ENCODE measurements at regions not wholly inside any gene's neighbourhood (a gene's known extent, or its start where the extent isn't known, plus 50 kb on each side); places are given as distances from the start of the nearest gene placed in this dataset.

GRCh38 chr2:20561637-20562454 is 89.1 kb downstream of the HS1BP3 start:
- TF ChIP-seq CTCF (IDR thresholded peaks at IDR 0.05; ENCODE audit: low read length), result no peak
- no peak for TF ChIP-seq EZH2phosphoT487 (IDR thresholded peaks at IDR 0.05; ENCODE audit: low read length)

Data from MM.1S (cell line).